ENCODE measurements at regions not wholly inside any gene's neighbourhood (a gene's known extent, or its start where the extent isn't known, plus 50 kb on each side); places are given as distances from the start of the nearest gene placed in this dataset.

DNA sequence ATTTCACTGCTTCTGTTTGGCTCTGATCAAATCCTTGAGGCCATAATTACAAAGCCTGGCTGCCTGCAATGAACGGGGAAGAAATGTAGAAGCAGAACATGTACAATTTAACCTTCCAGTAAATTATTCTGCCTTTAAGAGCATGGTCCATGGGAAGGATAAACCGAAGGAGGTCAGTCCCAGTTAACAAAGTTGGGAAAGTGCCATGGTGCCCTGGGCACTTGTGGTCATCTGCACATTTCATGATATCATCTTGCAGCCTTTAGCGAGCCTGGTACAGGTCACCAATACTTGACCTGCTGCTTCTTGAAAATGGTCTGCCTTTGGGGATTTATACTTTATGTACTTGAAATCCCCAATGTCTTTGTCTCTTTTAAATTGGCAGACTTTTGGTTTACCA lies 175.9 kb upstream of the KITLG start:
- TF ChIP-seq, protein P1, sequence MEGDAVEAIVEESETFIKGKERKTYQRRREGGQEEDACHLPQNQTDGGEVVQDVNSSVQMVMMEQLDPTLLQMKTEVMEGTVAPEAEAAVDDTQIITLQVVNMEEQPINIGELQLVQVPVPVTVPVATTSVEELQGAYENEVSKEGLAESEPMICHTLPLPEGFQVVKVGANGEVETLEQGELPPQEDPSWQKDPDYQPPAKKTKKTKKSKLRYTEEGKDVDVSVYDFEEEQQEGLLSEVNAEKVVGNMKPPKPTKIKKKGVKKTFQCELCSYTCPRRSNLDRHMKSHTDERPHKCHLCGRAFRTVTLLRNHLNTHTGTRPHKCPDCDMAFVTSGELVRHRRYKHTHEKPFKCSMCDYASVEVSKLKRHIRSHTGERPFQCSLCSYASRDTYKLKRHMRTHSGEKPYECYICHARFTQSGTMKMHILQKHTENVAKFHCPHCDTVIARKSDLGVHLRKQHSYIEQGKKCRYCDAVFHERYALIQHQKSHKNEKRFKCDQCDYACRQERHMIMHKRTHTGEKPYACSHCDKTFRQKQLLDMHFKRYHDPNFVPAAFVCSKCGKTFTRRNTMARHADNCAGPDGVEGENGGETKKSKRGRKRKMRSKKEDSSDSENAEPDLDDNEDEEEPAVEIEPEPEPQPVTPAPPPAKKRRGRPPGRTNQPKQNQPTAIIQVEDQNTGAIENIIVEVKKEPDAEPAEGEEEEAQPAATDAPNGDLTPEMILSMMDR (IDR thresholded peaks at IDR 0.05; ENCODE audit: poor library complexity): no peak
- TF ChIP-seq EZH2 (IDR thresholded peaks at IDR 0.05; ENCODE audit: borderline replicate concordance): no peak

All from hepatocyte (in vitro differentiated cells).